CD1c-positive myeloid dendritic cell (primary cell): ENCODE measurements at regions not wholly inside any gene's neighbourhood (a gene's known extent, or its start where the extent isn't known, plus 50 kb on each side); places are given as distances from the start of the nearest gene placed in this dataset.

Experiments
- DNase-seq: peaks from one replicate; pipeline ENCODE4 v3.0.0-alpha.2; 2016; ENCODE audit errors: extremely low spot score

- no peak for DNase-seq
Observed at GRCh38 chr2:225340923-225341322, 58.6 kb upstream of the NYAP2 start.

- DNase-seq, result no peak
Observed at GRCh38 chr2:225337183-225337582, 62.3 kb upstream of the NYAP2 start.

GRCh38 chr2:225334514-225334913, 65.0 kb upstream of the NYAP2 start:
- DNase-seq, result no peak

- no peak for DNase-seq
Observed at GRCh38 chr2:225328192-225328591, 71.3 kb upstream of the NYAP2 start.

GRCh38 chr2:225326969-225327368, 72.5 kb upstream of the NYAP2 start:
- DNase-seq, result no peak

- DNase-seq, result no peak
Observed at GRCh38 chr2:225319872-225320271, 79.6 kb upstream of the NYAP2 start.

GRCh38 chr2:225318440-225318839, 81.1 kb upstream of the NYAP2 start:
- no peak for DNase-seq

- DNase-seq, result no peak
Observed at GRCh38 chr2:225317186-225317585, 82.3 kb upstream of the NYAP2 start.

- no peak for DNase-seq
Observed at GRCh38 chr2:225310745-225311144, 88.8 kb upstream of the NYAP2 start.

GRCh38 chr2:225309516-225309915, 90.0 kb upstream of the NYAP2 start:
- DNase-seq, result no peak

GRCh38 chr2:225296951-225297350, 102.6 kb upstream of the NYAP2 start:
- no peak for DNase-seq

- DNase-seq, result no peak
Observed at GRCh38 chr2:225295102-225295501, 104.4 kb upstream of the NYAP2 start.

GRCh38 chr2:225293638-225294037, 105.9 kb upstream of the NYAP2 start:
- DNase-seq, result no peak

- no peak for DNase-seq
Observed at GRCh38 chr2:225290757-225291400, 108.6 kb upstream of the NYAP2 start.

- no peak for DNase-seq
Observed at GRCh38 chr2:225289659-225290058, 109.9 kb upstream of the NYAP2 start.

- DNase-seq, result no peak
Observed at GRCh38 chr2:225288986-225289385, 110.5 kb upstream of the NYAP2 start.

GRCh38 chr2:225282858-225283710, 116.4 kb upstream of the NYAP2 start:
- peak; percentile 24 for DNase-seq

GRCh38 chr2:225276207-225276606, 123.3 kb upstream of the NYAP2 start:
- DNase-seq, result no peak

- DNase-seq, result no peak
Observed at GRCh38 chr2:225275443-225275842, 124.1 kb upstream of the NYAP2 start.

GRCh38 chr2:225274751-225275150, 124.8 kb upstream of the NYAP2 start:
- DNase-seq, result no peak

- DNase-seq, result no peak
Observed at GRCh38 chr2:225272173-225272572, 127.3 kb upstream of the NYAP2 start.

GRCh38 chr2:225270861-225271260, 128.6 kb upstream of the NYAP2 start:
- peak; percentile 90 for DNase-seq

- DNase-seq, result no peak
Observed at GRCh38 chr2:225270053-225270452, 129.5 kb upstream of the NYAP2 start.
